Type B pancreatic cell (in vitro differentiated cells): ENCODE measurements at regions not wholly inside any gene's neighbourhood (a gene's known extent, or its start where the extent isn't known, plus 50 kb on each side); places are given as distances from the start of the nearest gene placed in this dataset.

Source experiments
- DNase-seq: peaks from one replicate; pipeline ENCODE4 v3.0.0; 2021; ENCODE audit warnings: mixed read lengths; ENCODE audit not compliant: unreplicated experiment; ENCODE audit errors: extremely low spot score
- H3K27ac Mint-ChIP-seq: 2 replicates; pipeline ENCODE4 v1.8.0; 2021; ENCODE audit warnings: mild to moderate bottlenecking, mixed read lengths
- H3K27me3 Mint-ChIP-seq: 2 replicates; pipeline ENCODE4 v1.8.0; 2021; ENCODE audit warnings: mixed read lengths
- H3K36me3 Mint-ChIP-seq: 2 replicates; pipeline ENCODE4 v1.8.0; 2021; ENCODE audit warnings: mixed read lengths
- H3K4me1 Mint-ChIP-seq: one replicate; pipeline ENCODE4 v1.8.0; 2021; ENCODE audit warnings: mixed read lengths; ENCODE audit not compliant: unreplicated experiment
- H3K4me3 Mint-ChIP-seq: 2 replicates; pipeline ENCODE4 v1.8.0; 2021; ENCODE audit warnings: mild to moderate bottlenecking, mixed read lengths
- H3K9me3 Mint-ChIP-seq: 2 replicates; pipeline ENCODE4 v1.8.0; 2021; ENCODE audit warnings: mixed read lengths
- TF ChIP-seq, protein P1 (sequence below): fragments of 200-600 bp; sonication (generic); conservative IDR thresholded peaks from 2 replicates; pipeline ENCODE4 v1.5.0; 2021; ENCODE audit warnings: antibody characterized with exemption, mild to moderate bottlenecking

DNA sequence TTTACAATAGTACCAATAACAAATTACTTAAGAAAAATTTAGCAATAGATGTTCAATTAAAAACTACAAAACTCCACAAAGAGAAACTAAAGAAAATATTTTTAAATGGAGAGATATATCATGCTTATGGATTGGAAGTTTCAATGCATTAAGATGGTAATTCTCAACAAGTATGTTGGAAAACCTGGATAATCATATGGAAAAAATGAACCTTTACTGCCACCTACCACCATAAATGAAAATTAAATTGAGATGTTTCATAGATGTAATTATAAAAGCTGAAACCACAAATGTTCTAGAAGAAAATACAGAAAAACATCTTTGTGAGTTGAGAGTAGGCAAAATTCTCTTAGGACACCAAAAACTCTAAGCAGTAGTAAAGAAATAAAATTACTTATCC is 121.7 kb downstream of the ANKRD18B start:
- H3K4me3 Mint-ChIP-seq: no peak overlapping the region
- TF ChIP-seq, protein P1, sequence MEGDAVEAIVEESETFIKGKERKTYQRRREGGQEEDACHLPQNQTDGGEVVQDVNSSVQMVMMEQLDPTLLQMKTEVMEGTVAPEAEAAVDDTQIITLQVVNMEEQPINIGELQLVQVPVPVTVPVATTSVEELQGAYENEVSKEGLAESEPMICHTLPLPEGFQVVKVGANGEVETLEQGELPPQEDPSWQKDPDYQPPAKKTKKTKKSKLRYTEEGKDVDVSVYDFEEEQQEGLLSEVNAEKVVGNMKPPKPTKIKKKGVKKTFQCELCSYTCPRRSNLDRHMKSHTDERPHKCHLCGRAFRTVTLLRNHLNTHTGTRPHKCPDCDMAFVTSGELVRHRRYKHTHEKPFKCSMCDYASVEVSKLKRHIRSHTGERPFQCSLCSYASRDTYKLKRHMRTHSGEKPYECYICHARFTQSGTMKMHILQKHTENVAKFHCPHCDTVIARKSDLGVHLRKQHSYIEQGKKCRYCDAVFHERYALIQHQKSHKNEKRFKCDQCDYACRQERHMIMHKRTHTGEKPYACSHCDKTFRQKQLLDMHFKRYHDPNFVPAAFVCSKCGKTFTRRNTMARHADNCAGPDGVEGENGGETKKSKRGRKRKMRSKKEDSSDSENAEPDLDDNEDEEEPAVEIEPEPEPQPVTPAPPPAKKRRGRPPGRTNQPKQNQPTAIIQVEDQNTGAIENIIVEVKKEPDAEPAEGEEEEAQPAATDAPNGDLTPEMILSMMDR: no peak
- no peaks in the 10 kb centered on the region for H3K36me3 Mint-ChIP-seq
- no peak for DNase-seq
- H3K9me3 Mint-ChIP-seq: no peaks in the 10 kb centered on the region
- peaks cover 52% of the 10 kb centered on the region for H3K27me3 Mint-ChIP-seq
- peaks cover 5% of the 10 kb centered on the region for H3K4me1 Mint-ChIP-seq
- no peak overlapping the region for H3K27ac Mint-ChIP-seq

DNA sequence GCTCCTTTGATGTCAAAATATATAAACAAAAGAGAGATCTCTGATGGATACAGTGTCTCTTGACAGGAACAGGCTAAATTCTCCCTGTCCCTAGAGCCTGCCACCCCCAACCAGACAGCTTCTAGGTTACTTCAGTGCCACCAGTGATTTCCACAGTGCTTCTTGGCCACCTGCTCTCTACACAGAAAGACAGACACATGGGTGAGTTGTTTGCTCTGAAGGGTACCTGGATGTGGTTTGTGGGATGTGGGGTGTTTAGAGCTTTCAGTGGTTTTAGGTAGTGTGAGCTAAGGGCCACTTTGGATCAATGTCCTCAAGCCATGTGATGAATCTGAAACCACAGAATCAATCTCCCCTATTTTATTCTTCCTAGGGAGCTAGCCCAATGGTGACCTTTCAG is 125.4 kb downstream of the ANKRD18B start:
- peaks cover 49% of the 10 kb centered on the region for H3K27me3 Mint-ChIP-seq
- TF ChIP-seq, protein P1: no peak
- peaks cover 5% of the 10 kb centered on the region for H3K4me1 Mint-ChIP-seq

DNA sequence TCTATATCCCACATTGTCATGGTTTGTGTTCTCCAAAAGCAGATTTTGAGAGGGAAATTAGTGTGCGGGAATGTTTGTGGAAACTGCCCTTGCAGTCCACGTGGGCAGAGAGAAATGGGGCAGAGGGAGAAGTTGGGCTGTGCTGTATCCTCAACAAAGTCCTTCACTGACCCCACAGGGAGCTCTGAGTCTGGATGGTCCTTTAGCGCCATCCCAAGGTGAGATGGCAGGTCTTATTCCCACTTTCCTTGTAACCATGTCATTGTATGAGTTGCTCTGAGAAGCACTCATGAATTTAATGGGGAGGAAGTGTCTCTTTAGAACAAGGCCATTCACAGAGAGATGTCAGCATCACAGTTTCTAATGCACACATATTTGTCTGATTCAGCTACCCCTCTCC is 127.1 kb downstream of the ANKRD18B start:
- Mint-ChIP-seq H3K36me3 (no peaks in the 10 kb centered on the region), H3K27me3 (peaks cover 57% of the 10 kb centered on the region), H3K4me3 (no peak overlapping the region), H3K4me1 (peaks cover 5% of the 10 kb centered on the region), H3K27ac (no peak overlapping the region), H3K9me3 (no peaks in the 10 kb centered on the region)
- TF ChIP-seq, protein P1: no peak
- DNase-seq: no peak

More for the DNA sequence above, 125.4 kb downstream of the ANKRD18B start:
- H3K36me3 Mint-ChIP-seq: no peaks in the 10 kb centered on the region
- DNase-seq: no peak
- no peaks in the 10 kb centered on the region for H3K9me3 Mint-ChIP-seq
- H3K4me3 Mint-ChIP-seq: no peak overlapping the region
- H3K27ac Mint-ChIP-seq: no peak overlapping the region

DNA sequence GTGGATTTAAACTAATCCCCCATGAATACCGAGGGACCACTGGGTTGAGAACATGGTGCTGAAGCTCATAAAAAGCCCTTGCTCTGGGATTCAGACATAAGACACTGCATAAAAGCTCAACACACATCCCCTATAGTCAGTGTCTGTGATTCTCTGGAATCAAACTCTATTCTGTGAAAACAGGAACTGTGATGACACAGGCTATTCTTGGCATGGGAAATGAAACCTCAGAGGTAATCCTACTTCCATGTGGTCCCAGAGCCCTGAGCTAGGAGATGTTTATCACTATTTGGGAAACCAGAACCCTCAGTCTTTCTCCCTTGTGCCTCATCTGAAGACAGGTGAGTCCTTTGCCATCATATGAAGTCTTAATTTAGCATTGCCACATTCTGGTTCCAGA is 135.4 kb upstream of the PRSS3 start:
- TF ChIP-seq, protein P1: no peak
- peaks cover 31% of the 10 kb centered on the region for H3K27me3 Mint-ChIP-seq

DNA sequence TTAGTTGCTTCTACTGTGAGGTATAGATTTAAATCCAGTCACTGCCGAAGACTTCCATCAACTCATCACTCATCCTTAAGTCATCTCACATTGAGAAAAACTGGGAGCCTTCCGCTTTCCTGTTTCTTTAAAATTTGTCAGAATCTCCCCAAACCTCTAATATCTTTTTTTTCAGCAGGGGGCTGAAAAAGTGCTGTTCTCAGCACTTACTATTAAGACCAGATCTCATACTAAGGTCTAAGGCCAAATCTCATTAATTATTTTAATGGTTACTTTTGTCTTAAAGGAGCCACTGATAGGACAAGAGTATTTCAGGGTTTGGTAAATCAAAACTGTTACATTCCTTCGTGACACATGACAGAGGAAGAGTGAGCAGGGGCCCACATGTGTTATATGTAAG is 134.6 kb upstream of the PRSS3 start:
- DNase-seq: no peak
- Mint-ChIP-seq H3K27ac (no peak overlapping the region), H3K9me3 (no peaks in the 10 kb centered on the region), H3K4me3 (no peak overlapping the region), H3K4me1 (no peaks in the 10 kb centered on the region), H3K36me3 (no peaks in the 10 kb centered on the region), H3K27me3 (peaks cover 23% of the 10 kb centered on the region)
- TF ChIP-seq, protein P1: no peak

More for the DNA sequence above, 135.4 kb upstream of the PRSS3 start:
- Mint-ChIP-seq H3K36me3 (no peaks in the 10 kb centered on the region), H3K4me3 (no peak overlapping the region), H3K9me3 (no peaks in the 10 kb centered on the region), H3K4me1 (no peaks in the 10 kb centered on the region), H3K27ac (no peak overlapping the region)
- DNase-seq: no peak

DNA sequence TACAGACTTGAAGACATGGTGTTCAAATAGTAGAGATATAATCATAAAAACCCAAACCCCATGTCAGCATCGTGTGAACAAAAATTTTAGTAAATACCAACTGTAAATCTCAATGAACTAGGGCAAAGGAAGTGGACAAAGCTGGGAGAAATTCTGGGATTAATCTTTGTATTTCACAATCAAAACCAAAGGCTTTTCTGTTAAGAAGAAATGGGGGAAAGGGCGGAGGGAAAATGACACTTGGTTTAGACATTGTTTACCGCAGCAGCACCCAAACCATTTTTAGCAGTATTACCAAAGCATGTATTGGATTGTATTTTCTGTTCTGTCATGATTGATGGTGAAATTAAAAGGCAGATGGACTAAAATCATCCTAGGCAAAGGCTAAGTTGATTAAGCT is 134.2 kb upstream of the PRSS3 start:
- Mint-ChIP-seq H3K36me3 (no peaks in the 10 kb centered on the region), H3K9me3 (no peaks in the 10 kb centered on the region), H3K27me3 (peaks cover 23% of the 10 kb centered on the region), H3K27ac (no peak overlapping the region), H3K4me1 (no peaks in the 10 kb centered on the region), H3K4me3 (no peak overlapping the region)
- no peak for DNase-seq
- TF ChIP-seq, protein P1: no peak
